NCI-H1417 (cell line): ENCODE measurements at regions not wholly inside any gene's neighbourhood (a gene's known extent, or its start where the extent isn't known, plus 50 kb on each side); places are given as distances from the start of the nearest gene placed in this dataset.

ENCODE experiments used
- DNase-seq, 3 experiments: peaks; one replicate each; lab custom pipeline; 2025; lab: John Stamatoyannopoulos, UW

GRCh38 chr6:6376845-6377244 is 56.4 kb upstream of the F13A1 start:
- no peak for DNase-seq

DNA sequence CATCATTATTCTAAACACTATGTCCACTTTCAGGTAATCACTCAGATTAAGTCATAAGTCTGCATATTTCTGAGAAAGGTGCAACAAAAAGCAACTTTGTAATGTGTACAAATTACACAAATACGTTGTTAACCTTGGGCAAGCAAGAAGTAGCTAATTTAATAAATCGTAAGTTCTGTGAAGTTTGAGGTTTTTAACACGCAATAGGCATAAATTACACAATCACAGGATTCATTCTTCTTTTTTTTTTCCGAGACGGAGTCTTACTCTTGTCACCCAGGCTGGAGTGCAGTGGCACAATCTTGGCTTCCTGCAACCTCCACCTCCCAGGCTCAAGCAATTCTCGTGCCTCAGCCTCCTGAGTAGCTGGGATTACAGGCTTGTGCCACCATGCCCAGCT is 57.2 kb upstream of the F13A1 start:
- DNase-seq = no peak

DNA sequence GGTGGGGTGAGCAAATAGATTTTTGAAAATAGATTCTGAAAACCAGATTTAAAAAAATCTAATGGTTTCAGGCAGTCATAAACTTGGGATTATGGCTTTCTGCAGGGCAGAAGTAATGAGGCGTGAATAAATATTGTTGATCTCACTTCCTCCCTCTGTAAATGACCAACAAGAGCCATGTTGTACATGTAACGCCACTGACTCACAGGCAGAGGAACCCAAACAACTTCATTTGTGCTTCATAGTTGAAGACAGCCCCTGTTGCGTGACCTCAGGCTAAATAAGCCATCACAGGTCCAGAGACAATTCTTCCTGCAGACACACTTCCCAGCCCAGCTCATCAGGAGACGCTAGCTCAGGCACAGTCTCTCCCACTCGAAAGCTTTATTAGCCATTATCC is 59.1 kb upstream of the F13A1 start:
- DNase-seq = peak in 1 of 3 experiments; percentile 12

GRCh38 chr6:6384520-6384919 is 64.1 kb upstream of the F13A1 start:
- no peak for DNase-seq

- no peak for DNase-seq
Observed at GRCh38 chr6:6386010-6386409, 65.5 kb upstream of the F13A1 start.

DNA sequence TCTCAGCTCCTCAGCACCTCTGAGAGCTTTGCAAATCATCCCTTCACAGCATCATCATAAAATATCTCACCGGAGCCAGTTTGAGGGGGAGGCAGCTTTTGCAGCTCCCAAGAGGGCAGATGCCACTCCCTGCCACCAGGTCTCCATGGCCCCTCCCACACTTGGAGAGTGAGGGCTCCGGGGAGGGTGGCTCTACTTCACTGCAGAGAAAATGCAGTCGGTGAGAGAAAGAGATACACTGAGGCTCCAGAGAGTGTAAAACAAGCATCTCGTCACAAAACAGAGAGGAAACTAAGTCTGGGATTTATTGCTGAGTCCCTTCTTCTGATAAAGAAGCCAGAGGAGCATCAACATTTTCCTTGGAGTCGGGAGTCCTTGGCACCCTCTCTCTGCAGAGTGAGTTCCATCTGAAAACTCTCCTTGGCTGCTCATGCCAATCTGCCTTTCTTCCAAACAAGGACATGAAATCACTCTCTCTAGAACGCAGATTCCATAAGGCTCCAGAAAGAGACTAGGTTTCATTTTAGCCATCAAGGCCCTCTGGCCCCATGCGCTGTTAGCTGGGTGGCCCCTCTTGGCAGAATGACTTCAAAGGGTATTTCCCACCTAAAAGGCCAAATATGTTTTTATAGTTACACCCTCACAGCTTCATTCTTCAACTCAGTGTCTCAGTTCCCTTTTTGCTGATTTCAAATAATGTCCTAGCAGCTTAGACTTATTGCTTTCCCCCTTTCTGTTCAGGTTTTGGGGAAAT is 70.6 kb upstream of the F13A1 start:
- DNase-seq = peak in 1 of 3 experiments; percentile 44

DNA sequence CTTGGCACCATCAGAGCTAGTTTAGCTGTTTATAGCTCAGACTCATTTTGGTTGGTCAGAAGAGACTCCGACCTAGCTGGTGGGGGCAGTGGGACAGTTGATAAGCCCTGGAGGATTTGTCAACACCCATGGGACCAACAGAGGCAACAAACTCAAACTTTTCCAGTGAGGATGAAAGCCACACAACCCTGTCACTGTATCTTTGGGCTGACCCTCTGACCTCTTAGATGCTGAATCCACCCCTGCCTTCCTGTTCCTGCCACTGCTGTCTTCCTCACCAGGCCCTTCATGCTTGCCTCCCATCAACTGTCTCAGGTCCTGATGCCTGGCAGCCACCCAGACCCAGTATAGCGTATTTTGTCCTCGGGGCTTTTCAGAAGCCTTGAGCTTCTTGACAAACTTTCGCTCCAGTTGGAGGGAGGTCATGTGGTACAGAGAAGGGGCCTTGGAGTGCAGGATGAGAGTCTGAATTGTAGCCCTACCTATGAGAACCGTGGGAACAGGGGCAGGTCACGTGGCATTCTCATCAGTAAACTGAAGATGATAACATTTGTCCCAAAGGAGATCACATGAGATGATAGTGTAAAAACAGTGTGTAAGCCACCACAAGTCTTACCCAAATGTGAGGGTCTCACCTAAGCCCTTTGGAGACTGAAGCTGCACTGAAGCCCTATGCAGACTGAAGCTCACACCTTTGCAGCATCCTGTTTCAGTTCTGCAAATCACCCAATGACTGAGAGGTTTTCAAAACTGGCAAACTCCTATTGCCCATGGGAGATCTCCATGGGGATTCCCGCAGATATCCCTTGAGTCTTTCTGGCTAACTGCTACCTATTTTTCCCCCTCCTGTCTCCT is 72.0 kb upstream of the F13A1 start:
- no peak for DNase-seq

- no peak for DNase-seq
Observed at GRCh38 chr6:6393069-6393529, 72.6 kb upstream of the F13A1 start.

GRCh38 chr6:6395581-6396197 is 75.2 kb upstream of the F13A1 start:
- no peak for DNase-seq

DNA sequence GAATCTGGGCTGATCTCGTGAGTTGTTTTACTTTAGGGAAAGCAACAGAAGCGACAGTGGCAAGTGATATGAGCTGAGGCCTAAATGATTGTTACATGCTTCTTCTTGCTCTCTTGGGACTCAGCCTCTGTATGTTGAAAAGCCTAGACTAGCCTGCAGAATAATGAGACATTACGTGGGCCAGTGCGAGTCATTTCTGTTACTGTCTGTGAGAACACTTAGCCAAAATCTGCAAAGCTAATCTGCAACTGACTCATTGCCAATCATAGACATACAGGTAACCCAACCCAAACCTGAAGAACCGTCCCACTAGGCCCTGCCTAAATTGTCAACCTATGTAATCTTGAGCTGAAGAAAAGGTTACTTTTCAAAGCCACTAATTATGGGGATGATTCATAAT is 77.4 kb upstream of the F13A1 start:
- DNase-seq = no peak

DNA sequence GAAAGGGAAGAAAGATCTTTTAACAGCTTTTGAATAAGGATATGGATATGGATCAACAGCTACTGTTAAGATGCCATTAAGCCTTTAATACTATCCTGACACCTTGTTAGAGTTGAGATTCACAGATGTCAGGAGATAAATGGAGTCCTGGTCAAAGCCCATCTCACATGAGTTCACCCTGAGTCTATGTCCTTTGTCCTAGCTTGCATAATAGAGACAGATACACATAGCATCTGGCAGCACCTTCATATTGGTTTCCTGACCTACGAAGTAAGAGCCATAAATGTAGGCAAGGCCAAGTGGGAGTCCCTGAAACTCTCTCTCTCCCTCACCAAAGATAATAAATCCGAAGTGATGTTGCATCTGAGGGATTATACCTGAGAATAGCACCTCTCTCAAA is 79.1 kb upstream of the F13A1 start:
- DNase-seq = no peak

DNA sequence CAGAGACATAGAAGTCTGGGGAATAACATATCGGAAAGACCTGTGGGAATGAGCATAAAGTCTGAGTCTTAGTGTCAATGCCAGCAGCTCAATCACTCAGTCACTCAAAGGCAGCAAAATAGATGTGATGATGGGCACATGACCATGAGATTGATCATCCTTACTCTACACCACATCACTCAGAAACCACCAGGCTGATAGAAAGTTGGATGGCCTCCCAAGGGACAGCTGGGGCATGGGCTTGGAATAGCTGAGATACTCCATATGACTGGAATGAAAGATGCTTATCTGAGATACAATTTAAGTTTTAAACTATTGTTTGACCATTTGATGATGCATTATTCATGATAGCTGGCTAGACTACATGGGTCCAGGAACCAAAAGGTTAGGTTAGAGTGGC is 80.9 kb upstream of the F13A1 start:
- DNase-seq = no peak

DNA sequence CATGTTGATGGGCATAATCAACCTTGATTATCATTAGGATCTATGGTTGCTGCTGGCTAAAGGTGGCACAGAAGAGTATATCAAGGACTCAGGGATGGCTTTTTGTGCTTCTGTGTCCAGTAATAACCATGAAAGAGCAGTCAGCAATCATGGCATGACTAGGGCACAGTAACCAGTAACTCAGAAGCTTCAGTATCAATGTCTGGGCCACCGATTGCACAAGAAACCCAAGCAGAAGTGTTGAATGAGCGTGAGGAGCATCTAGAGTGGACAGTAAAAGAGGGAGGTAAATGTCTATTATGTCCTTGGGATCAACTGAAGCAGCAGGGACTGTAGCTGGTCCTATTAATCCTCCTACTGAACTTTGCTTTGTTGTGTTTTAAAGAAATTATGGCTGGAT is 81.5 kb upstream of the F13A1 start:
- DNase-seq = no peak

DNA sequence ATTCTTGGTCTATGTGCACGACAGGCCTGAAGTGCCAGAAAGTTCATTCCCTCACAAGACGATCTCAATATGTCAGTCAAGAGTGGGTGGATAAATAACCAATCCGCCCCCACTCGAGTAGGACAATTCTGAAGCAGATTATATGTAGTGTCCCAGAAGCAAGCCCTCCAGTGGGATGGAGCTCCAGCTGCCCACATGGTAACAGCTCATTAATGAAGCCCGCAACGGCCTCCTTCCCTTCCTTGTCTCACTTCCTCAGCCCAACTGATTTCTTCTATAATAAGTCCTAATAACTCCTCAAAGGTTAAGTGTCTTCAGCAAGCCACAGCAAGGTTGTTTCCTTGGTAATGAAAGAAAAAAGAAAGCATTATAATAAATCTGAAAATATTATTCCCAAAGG is 82.1 kb upstream of the F13A1 start:
- no peak for DNase-seq

- DNase-seq = no peak
Observed at GRCh38 chr6:6405031-6405430, 84.6 kb upstream of the F13A1 start.

- DNase-seq = no peak
Observed at GRCh38 chr6:6405997-6406714, 85.7 kb upstream of the F13A1 start.

- no peak for DNase-seq
Observed at GRCh38 chr6:6406715-6407070, 86.2 kb upstream of the F13A1 start.

GRCh38 chr6:6407071-6407741 is 86.7 kb upstream of the F13A1 start:
- DNase-seq = no peak

- no peak for DNase-seq
Observed at GRCh38 chr6:6409397-6410030, 89.1 kb upstream of the F13A1 start.

- DNase-seq = no peak
Observed at GRCh38 chr6:6411115-6411514, 90.7 kb upstream of the F13A1 start.

DNA sequence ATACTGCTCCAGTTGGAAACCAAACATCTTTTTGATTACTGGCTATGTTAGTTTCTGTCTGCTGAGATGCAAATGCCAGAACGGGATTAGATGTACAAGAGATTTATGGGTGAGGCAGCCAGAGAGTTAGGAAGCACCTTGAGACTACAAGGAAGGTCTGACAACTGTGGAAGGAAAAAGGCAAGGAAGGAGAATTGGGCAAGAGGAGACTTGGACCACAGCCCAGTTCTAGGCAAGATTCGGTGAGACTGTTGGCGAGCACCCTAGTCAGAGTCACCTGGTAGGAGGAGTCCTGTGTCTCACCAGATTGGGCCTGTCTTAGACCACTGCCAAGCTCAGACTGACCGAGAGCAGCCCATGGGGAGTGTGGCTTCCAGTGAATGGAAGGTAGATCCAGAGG is 91.8 kb upstream of the F13A1 start:
- no peak for DNase-seq
